ENCODE measurements at regions not wholly inside any gene's neighbourhood (a gene's known extent, or its start where the extent isn't known, plus 50 kb on each side); places are given as distances from the start of the nearest gene placed in this dataset.
A peak's percentile ranks its signal among the peaks of the same experiment; 100 is the strongest.

DNA sequence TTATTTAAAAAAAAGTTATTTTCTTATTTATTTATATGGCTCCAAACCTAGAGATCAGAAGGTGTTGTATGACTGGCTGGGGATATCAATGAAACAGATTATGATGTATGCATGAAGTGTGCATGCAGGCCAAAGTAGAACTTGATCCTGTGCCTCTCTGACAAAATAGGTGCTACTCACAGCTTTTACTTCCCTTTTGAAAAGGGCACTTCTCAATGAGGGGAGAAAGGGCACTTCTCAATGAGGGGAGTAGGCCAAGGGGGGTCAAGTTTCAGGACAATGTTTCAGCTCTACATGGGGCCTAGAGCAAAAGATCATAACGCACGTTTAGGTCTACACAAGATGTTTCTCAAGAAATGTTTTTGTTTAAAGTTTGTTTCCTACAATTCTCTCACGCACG is 397.5 kb downstream of the ETS1 start:
- H2BK15ac ChIP-seq (ENCODE audit: low read depth, low read length) = no peak overlapping the region
- H3K79me1 ChIP-seq (ENCODE audit: low read depth in 1 of 2, low read length in 2 of 2) = no peaks in the 10 kb centered on the region
- no TSS peak for BruUV-seq (replicated peaks)
- no peak overlapping the region for H3K56ac ChIP-seq (ENCODE audit: extremely low read depth, insufficient read depth, low read length)
- H3K4me2 ChIP-seq (ENCODE audit: low read depth, low read length) = no peak overlapping the region
- no peak overlapping the region for H2BK20ac ChIP-seq (ENCODE audit: low read depth, low read length)
- no peaks in the 10 kb centered on the region for H3K36me3 ChIP-seq (ENCODE audit: control insufficient read depth, insufficient read depth, low read length)
- intact Hi-C loops (cut with micrococcal nuclease) = no loop called here
- no peak overlapping the region for H4K5ac ChIP-seq (ENCODE audit: low read depth, low read length)
- H3K9me3 ChIP-seq (ENCODE audit: control insufficient read depth, insufficient read depth, low read length) = no peaks in the 10 kb centered on the region
- H3K14ac ChIP-seq (replicated peaks; ENCODE audit: low read depth, low read length) = 0 out of 2 replicates have a peak overlapping the region, but pooled peaks have one; percentile 46
- no peak overlapping the region for H3K23ac ChIP-seq (ENCODE audit: low read depth, low read length)
- H3K4me3 ChIP-seq (ENCODE audit: insufficient read depth, low read depth, low read length) = no peak overlapping the region
- no peak overlapping the region for H2BK5ac ChIP-seq (ENCODE audit: low read depth, low read length, poor library complexity, severe bottlenecking)
- no peak overlapping the region for H4K8ac ChIP-seq (ENCODE audit: low read depth in 2 of 2, low read length in 2 of 2)
- ChIA-PET POLR2A (ENCODE audit: unreplicated experiment) (no interaction called here), CTCF (no interaction called here)
- H3K9me1 ChIP-seq (ENCODE audit: insufficient read depth, low read length) = peaks cover 12% of the 10 kb centered on the region; the same call in 1 of the 2 replicates
- H2BK120ac ChIP-seq (ENCODE audit: low read depth, low read length) = no peak overlapping the region
- TF ChIP-seq MAFK (IDR thresholded peaks at IDR 0.05; ENCODE audit: low read depth, low read length) = no peak
- no peak overlapping the region for H2AFZ ChIP-seq (replicated peaks; ENCODE audit: low read length, poor library complexity)
- ATAC-seq (ENCODE audit: low read depth) = no peak
- H3K18ac ChIP-seq (ENCODE audit: low read depth, low read length) = no peak overlapping the region
- H3K9ac ChIP-seq (ENCODE audit: low read depth, low read length) = no peak overlapping the region
- H3K4me1 ChIP-seq (ENCODE audit: control insufficient read depth, insufficient read depth, low read length) = peaks cover 3% of the 10 kb centered on the region; the same call in 1 of the 2 replicates
- H4K91ac ChIP-seq (ENCODE audit: insufficient read depth, low read depth, low read length) = no peak overlapping the region; the same call in 1 of the 2 replicates
- dilution Hi-C loops (cut with HindIII; ENCODE audit: low sequenced_read_pairs, unreplicated experiment) = loop anchor here (25.0 kb wide), 1 partner anchor 647 kb away; no protein-coding TSS in a partner anchor
- in situ Hi-C loops (cut with MboI; ENCODE audit: low sequenced_read_pairs) = no loop called here
- no peaks in the 10 kb centered on the region for H3K27me3 ChIP-seq (ENCODE audit: control insufficient read depth, insufficient read depth, low read length)
- H4K20me1 ChIP-seq (ENCODE audit: insufficient read depth, low read length) = no peaks in the 10 kb centered on the region
- H3K27ac ChIP-seq (ENCODE audit: insufficient read depth, low read length) = no peak overlapping the region
- no peak overlapping the region for H2AK5ac ChIP-seq (ENCODE audit: low read depth, low read length)
- H2AK9ac ChIP-seq (replicated peaks; ENCODE audit: low read depth, low read length, poor library complexity) = no peak overlapping the region
- H3K4ac ChIP-seq (ENCODE audit: low read depth, low read length) = no peak overlapping the region
- no peak for DNase-seq
- 92% methylated on average over 2 of the region's 4 CpGs; no CpG with 5 or more reads in 1 of the 2 experiments for WGBS, 2 experiments (ENCODE audit: extremely low coverage in 2 of 2, insufficient read length in 1 of 2)
